H1 (cell line): ENCODE measurements at regions not wholly inside any gene's neighbourhood (a gene's known extent, or its start where the extent isn't known, plus 50 kb on each side); places are given as distances from the start of the nearest gene placed in this dataset.

Source experiments
- CTCF ChIA-PET: fragments of 300-600 bp; sonication (Branson Sonifier 250); formaldehyde crosslinking; loops from one replicate; lab custom pipeline; 2021; ENCODE audit not compliant: partially characterized antibody; lab: Charles Lee
- POLR2A ChIA-PET: fragments of 300-600 bp; sonication (Branson Sonifier 250); formaldehyde crosslinking; loops from one replicate; lab custom pipeline; 2021; ENCODE audit warnings: inconsistent platforms; ENCODE audit not compliant: partially characterized antibody; lab: Charles Lee
- DNase-seq, 2 experiments: peaks; one replicate each; pipeline versions ENCODE4 v3.0.0 to v3.0.0-alpha.2; 2010 to 2022; ENCODE audit warnings: low spot score in 2 of 2, low read depth in 1 of 2, mixed read lengths in 1 of 2
- FAIRE-seq: peaks from 2 replicates; lab custom pipeline; 2011; peaks lifted over from hg19 to GRCh38; lab: Jason Lieb, UNC
- H2AFZ ChIP-seq: 2 replicates; pipeline ENCODE4 v1.8.1; 2012; ENCODE audit warnings: low read length, inconsistent platforms
- H2AK5ac ChIP-seq: 2 replicates; pipeline ENCODE4 v1.6.1; 2013; ENCODE audit warnings: low read depth, low read length
- H2BK120ac ChIP-seq: replicated peaks from 2 replicates; pipeline ENCODE3; 2013; ENCODE audit warnings: low read depth, low read length, inconsistent platforms
- H2BK12ac ChIP-seq: 2 replicates; pipeline ENCODE4 v1.6.1; 2013; ENCODE audit warnings: low read depth, low read length
- H2BK15ac ChIP-seq: 2 replicates; pipeline ENCODE4 v1.6.1; 2013; ENCODE audit warnings: low read length
- H2BK20ac ChIP-seq: 2 replicates; pipeline ENCODE4 v1.6.1; 2013; ENCODE audit warnings: low read length
- H2BK5ac ChIP-seq: 2 replicates; pipeline ENCODE4 v1.6.1; 2013; ENCODE audit warnings: low read depth, low read length
- H3K14ac ChIP-seq: 2 replicates; pipeline ENCODE4 v1.6.1; 2013; ENCODE audit warnings: inconsistent platforms; ENCODE audit not compliant: insufficient read length
- H3K18ac ChIP-seq: 2 replicates; pipeline ENCODE4 v1.6.1; 2013; ENCODE audit warnings: low read length; ENCODE audit errors: extremely low read depth
- H3K23ac ChIP-seq: 2 replicates; pipeline ENCODE4 v1.6.1; 2013; ENCODE audit warnings: inconsistent platforms; ENCODE audit not compliant: insufficient read length
- H3K23me2 ChIP-seq: 2 replicates; pipeline ENCODE4 v1.6.1; 2013; ENCODE audit warnings: low read depth, low read length
- H3K27ac ChIP-seq: 2 replicates; pipeline ENCODE4 v1.6.1; 2011; ENCODE audit warnings: low read depth, low read length, inconsistent platforms
- H3K27me3 ChIP-seq, 4 experiments: replicated peaks in 1 of 4; 1 replicate in 1 of 4; 2 replicates in 3 of 4; pipeline versions ENCODE4 v1.6.1 to v1.8.1; 2011 to 2013; ENCODE audit warnings: low read length in 3 of 4, mild to moderate bottlenecking in 3 of 4, inconsistent platforms in 2 of 4, mixed read lengths in 2 of 4, moderate library complexity in 1 of 4; ENCODE audit not compliant: control insufficient read depth in 3 of 4, insufficient read depth in 3 of 4; ENCODE audit errors: extremely low read depth in 1 of 4
- H3K36me3 ChIP-seq, 4 experiments: 2 replicates each; pipeline versions ENCODE4 v1.6.1 to v1.8.1; 2011 to 2013; ENCODE audit warnings: mild to moderate bottlenecking in 4 of 4, low read length in 3 of 4, moderate library complexity in 2 of 4, control low read depth in 1 of 4, inconsistent platforms in 1 of 4; ENCODE audit not compliant: insufficient read depth in 4 of 4, control insufficient read depth in 2 of 4
- H3K4ac ChIP-seq: replicated peaks from 2 replicates; pipeline ENCODE3; 2013; ENCODE audit warnings: low read length, low read depth, mixed read lengths, inconsistent platforms; ENCODE audit not compliant: insufficient read length
- H3K4me1 ChIP-seq, 4 experiments: replicated peaks in 1 of 4; 1 replicate in 1 of 4; 2 replicates in 3 of 4; pipeline versions ENCODE4 v1.6.1 to v1.8.1; 2011 to 2013; ENCODE audit warnings: low read length in 3 of 4, inconsistent platforms in 2 of 4, mixed read lengths in 1 of 4; ENCODE audit not compliant: insufficient read depth in 4 of 4, control insufficient read depth in 3 of 4
- H3K4me2 ChIP-seq, 2 experiments: 2 replicates each; pipeline versions ENCODE4 v1.6.1 to v1.8.1; 2011 to 2013; ENCODE audit warnings: low read depth in 2 of 2, low read length in 2 of 2, control low read depth in 1 of 2, inconsistent platforms in 1 of 2, mild to moderate bottlenecking in 1 of 2; ENCODE audit not compliant: insufficient read depth in 1 of 2
- H3K4me3 ChIP-seq, 4 experiments: fragments of 200-600, 300-600 bp in 1 of 4; sonication (generic), shearing (Covaris generic), sonication (Bioruptor Twin) in 1 of 4; 2 replicates each; pipeline versions ENCODE4 v1.5.1 to v1.8.1; 2011 to 2016; ENCODE audit warnings: low read length in 4 of 4, low read depth in 3 of 4, control low read depth in 2 of 4, inconsistent platforms in 2 of 4, mild to moderate bottlenecking in 2 of 4, mixed read lengths in 1 of 4, moderate library complexity in 1 of 4; ENCODE audit not compliant: insufficient read depth in 2 of 4; ENCODE audit errors: extremely low read depth in 1 of 4
- H3K56ac ChIP-seq: replicated peaks from 2 replicates; pipeline ENCODE3; 2013; ENCODE audit warnings: low read depth, mild to moderate bottlenecking, mixed read lengths, low read length, inconsistent platforms; ENCODE audit not compliant: insufficient read length
- H3K79me1 ChIP-seq: 2 replicates; pipeline ENCODE4 v1.6.1; 2013; ENCODE audit warnings: low read depth, low read length, control low read depth
- H3K79me2 ChIP-seq, 2 experiments: 2 replicates each; pipeline versions ENCODE4 v1.6.1 to v1.8.1; 2012 to 2013; ENCODE audit warnings: low read length in 2 of 2, mild to moderate bottlenecking in 2 of 2, inconsistent platforms in 1 of 2; ENCODE audit not compliant: insufficient read depth in 2 of 2, control insufficient read depth in 1 of 2
- H3K9ac ChIP-seq, 4 experiments: replicated peaks in 1 of 4; 1 replicate in 1 of 4; 2 replicates in 3 of 4; pipeline versions ENCODE4 v1.6.1 to v1.8.1; 2011 to 2013; ENCODE audit warnings: low read depth in 3 of 4, low read length in 3 of 4, control low read depth in 2 of 4, mild to moderate bottlenecking in 2 of 4, moderate library complexity in 2 of 4, inconsistent platforms in 1 of 4; ENCODE audit errors: extremely low read depth in 1 of 4
- H3K9me3 ChIP-seq, 2 experiments: 2 replicates each; pipeline versions ENCODE4 v1.6.1 to v1.8.1; 2012 to 2013; ENCODE audit warnings: mild to moderate bottlenecking in 2 of 2, moderate library complexity in 2 of 2, control low read depth in 1 of 2, inconsistent platforms in 1 of 2, low read depth in 1 of 2, low read length in 1 of 2, mixed read lengths in 1 of 2; ENCODE audit not compliant: insufficient read depth in 2 of 2
- H4K20me1 ChIP-seq, 2 experiments: replicated peaks in 1 of 2; 2 replicates each; pipeline versions ENCODE3 to v1.8.1; 2011 to 2013; ENCODE audit warnings: inconsistent platforms in 2 of 2, low read length in 2 of 2, mild to moderate bottlenecking in 1 of 2; ENCODE audit not compliant: insufficient read depth in 2 of 2, control insufficient read depth in 1 of 2
- H4K5ac ChIP-seq: 2 replicates; pipeline ENCODE4 v1.6.1; 2013; ENCODE audit warnings: low read length, low read depth, mixed read lengths, inconsistent platforms; ENCODE audit not compliant: insufficient read length
- H4K8ac ChIP-seq: 2 replicates; pipeline ENCODE4 v1.8.0; 2013; ENCODE audit warnings: mild to moderate bottlenecking, moderate library complexity, low read length, inconsistent platforms; ENCODE audit not compliant: insufficient read depth; ENCODE audit errors: extremely low read depth
- H4K91ac ChIP-seq: replicated peaks from 2 replicates; pipeline ENCODE3; 2013; ENCODE audit warnings: low read length, mixed read lengths, inconsistent platforms; ENCODE audit not compliant: insufficient read length
- CBX5 ChIP-seq: fragments of 300-800, 300-1000 bp; sonication (generic); IDR thresholded peaks from 2 replicates; pipeline ENCODE4 v1.7.1; 2016; ENCODE audit warnings: antibody characterized with exemption, low read length, low read depth
- EP300 ChIP-seq, 2 experiments: IDR thresholded peaks; 1 replicate in 1 of 2; 2 replicates in 1 of 2; pipeline ENCODE4 v1.6.1; 2011 to 2012; ENCODE audit warnings: low read depth in 2 of 2, low read length in 2 of 2, mild to moderate bottlenecking in 2 of 2, borderline replicate concordance in 1 of 2, inconsistent platforms in 1 of 2, moderate library complexity in 1 of 2
- HDAC2 ChIP-seq, 2 experiments: fragments of 300-600 bp in 1 of 2; sonication (generic) in 1 of 2; IDR thresholded peaks; 2 replicates each; pipeline ENCODE4 v1.6.1; 2011 to 2012; ENCODE audit warnings: low read depth in 2 of 2, low read length in 2 of 2, mild to moderate bottlenecking in 2 of 2, moderate library complexity in 2 of 2, borderline replicate concordance in 1 of 2, inconsistent platforms in 1 of 2
- HDAC6 ChIP-seq: IDR thresholded peaks from one replicate; pipeline ENCODE4 v1.7.1; 2012; ENCODE audit warnings: low read depth, mild to moderate bottlenecking, inconsistent platforms, low read length, moderate library complexity
- KDM1A ChIP-seq: fragments of 200-600, 300-600 bp; sonication (generic); IDR thresholded peaks from 2 replicates; pipeline ENCODE4 v1.7.1; 2016; ENCODE audit warnings: mild to moderate bottlenecking, low read length, borderline replicate concordance
- MAFK ChIP-seq: IDR thresholded peaks from 2 replicates; pipeline ENCODE4 v1.6.1; 2012; ENCODE audit warnings: low read depth, mild to moderate bottlenecking, improper control_type of control experiment, low read length
- RAD21 ChIP-seq, 2 experiments: IDR thresholded peaks in 1 of 2; conservative IDR thresholded peaks in 1 of 2; 2 replicates each; pipeline ENCODE4 v1.6.1; 2011; ENCODE audit warnings: low read depth in 2 of 2, low read length in 2 of 2, improper control_type of control experiment in 1 of 2, inconsistent platforms in 1 of 2, mild to moderate bottlenecking in 1 of 2, moderate library complexity in 1 of 2
- RFX5 ChIP-seq: IDR thresholded peaks from 2 replicates; pipeline ENCODE4 v1.6.1; 2011; ENCODE audit warnings: low read depth, low read length, improper control_type of control experiment, borderline replicate concordance
- TAF7 ChIP-seq: optimal IDR thresholded peaks from 2 replicates; pipeline ENCODE3; 2011; ENCODE audit warnings: low read depth, mild to moderate bottlenecking, inconsistent platforms, low read length, moderate library complexity, borderline replicate concordance
- WGBS, 2 experiments: shearing (Covaris generic) in 1 of 2; methylation state at CpG; one replicate each; pipeline versions ENCODE4 v1.1.6 to v1.1.7; 2013 to 2015; ENCODE audit warnings: low lambda C conversion rate in 2 of 2, mixed read lengths in 2 of 2, inconsistent platforms in 1 of 2, low coverage in 1 of 2, missing lambda C conversion rate in 1 of 2; ENCODE audit not compliant: insufficient replicate concordance in 2 of 2, insufficient coverage in 1 of 2, insufficient read length in 1 of 2; ENCODE audit errors: extremely low coverage in 1 of 2, missing lambda C conversion rate in 1 of 2; 5-methylcytosine and 5-hydroxymethylcytosine counted together
- TF ChIP-seq, protein P1 (sequence below): IDR thresholded peaks from 2 replicates; pipeline ENCODE4 v1.6.1; 2012; ENCODE audit warnings: low read length, inconsistent platforms
- TF ChIP-seq, protein P2 (sequence below): IDR thresholded peaks from 2 replicates; pipeline ENCODE4 v1.6.1; 2012; ENCODE audit warnings: inconsistent platforms

DNA sequence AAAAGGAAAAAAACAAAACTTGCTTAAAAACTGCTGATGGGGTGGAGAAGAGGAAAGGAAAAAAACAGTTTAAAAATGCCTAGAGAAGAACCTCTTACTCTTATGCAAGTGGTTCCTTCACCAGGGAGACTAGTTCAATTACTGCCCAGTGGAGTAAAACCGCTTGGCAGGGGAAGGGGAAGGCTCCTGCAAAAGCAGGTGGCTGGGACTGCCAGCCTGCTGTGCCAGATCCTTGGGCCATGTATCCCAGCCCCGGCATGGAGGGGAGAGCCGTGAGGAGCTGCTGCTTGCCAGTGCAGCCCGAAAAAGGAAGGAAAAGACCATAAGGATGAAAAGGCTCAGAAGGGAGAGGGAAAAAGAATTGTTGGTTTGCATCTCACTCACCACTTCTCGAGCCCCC, 123.0 kb downstream of the FSCB start:
- Histone ChIP-seq H2BK15ac (no peak overlapping the region), H3K27me3 (no peaks in the 10 kb centered on the region), H3K27ac (no peak overlapping the region), H3K23ac (no peak overlapping the region), H3K36me3 (no peaks in the 10 kb centered on the region), H2BK12ac (no peak overlapping the region), H4K91ac (no peak overlapping the region), H4K8ac (no peak overlapping the region), H2AFZ (no peak overlapping the region), H2BK5ac (no peak overlapping the region), H3K9me3 (no peaks in the 10 kb centered on the region; a peak in 1 of 4 replicates), H3K4me2 (no peak overlapping the region), H3K18ac (no peak overlapping the region), H2BK20ac (no peak overlapping the region), H3K14ac (no peak overlapping the region), H3K79me1 (no peaks in the 10 kb centered on the region), H3K4ac (no peak overlapping the region), H4K5ac (no peak overlapping the region), H2BK120ac (no peak overlapping the region), H2AK5ac (no peak overlapping the region), H3K9ac (no peak overlapping the region), H4K20me1 (no peaks in the 10 kb centered on the region), H3K56ac (no peak overlapping the region), H3K79me2 (no peaks in the 10 kb centered on the region), H3K23me2 (no peaks in the 10 kb centered on the region), H3K4me1 (no peaks in the 10 kb centered on the region), H3K4me3 (no peak overlapping the region)
- ChIA-PET CTCF (interaction anchor here (1.1 kb wide), 1 partner anchor 274 kb away, joined by 5 read pairs; no protein-coding TSS in a partner anchor), POLR2A (no interaction called here)
- WGBS, 2 experiments = 89% methylated on average over 5 of the region's 5 CpGs; no CpG with 5 or more reads in 1 of the 2 experiments
- FAIRE-seq (no peak), DNase-seq (no peak)
- TF ChIP-seq, protein P1, sequence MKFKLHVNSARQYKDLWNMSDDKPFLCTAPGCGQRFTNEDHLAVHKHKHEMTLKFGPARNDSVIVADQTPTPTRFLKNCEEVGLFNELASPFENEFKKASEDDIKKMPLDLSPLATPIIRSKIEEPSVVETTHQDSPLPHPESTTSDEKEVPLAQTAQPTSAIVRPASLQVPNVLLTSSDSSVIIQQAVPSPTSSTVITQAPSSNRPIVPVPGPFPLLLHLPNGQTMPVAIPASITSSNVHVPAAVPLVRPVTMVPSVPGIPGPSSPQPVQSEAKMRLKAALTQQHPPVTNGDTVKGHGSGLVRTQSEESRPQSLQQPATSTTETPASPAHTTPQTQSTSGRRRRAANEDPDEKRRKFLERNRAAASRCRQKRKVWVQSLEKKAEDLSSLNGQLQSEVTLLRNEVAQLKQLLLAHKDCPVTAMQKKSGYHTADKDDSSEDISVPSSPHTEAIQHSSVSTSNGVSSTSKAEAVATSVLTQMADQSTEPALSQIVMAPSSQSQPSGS = no peak
- TF ChIP-seq, protein P2, sequence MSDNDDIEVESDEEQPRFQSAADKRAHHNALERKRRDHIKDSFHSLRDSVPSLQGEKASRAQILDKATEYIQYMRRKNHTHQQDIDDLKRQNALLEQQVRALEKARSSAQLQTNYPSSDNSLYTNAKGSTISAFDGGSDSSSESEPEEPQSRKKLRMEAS = no peak
- no peak for TF ChIP-seq HDAC6
- no peak for TF ChIP-seq RAD21 (IDR thresholded peaks at IDR 0.05 in 1 of 2, conservative IDR thresholded peaks at IDR 0.05 in 1 of 2; ENCODE audit: low read depth in 2 of 2, low read length in 2 of 2)
- TF ChIP-seq MAFK = no peak
- no peak for TF ChIP-seq HDAC2 (IDR thresholded peaks at IDR 0.05; ENCODE audit: borderline replicate concordance in 1 of 2, low read depth in 2 of 2, low read length in 2 of 2)
- TF ChIP-seq RFX5 = no peak
- no peak for TF ChIP-seq CBX5
- no peak for TF ChIP-seq KDM1A
- TF ChIP-seq TAF7 = no peak
- no peak for TF ChIP-seq EP300 (IDR thresholded peaks at IDR 0.05; ENCODE audit: borderline replicate concordance in 1 of 2, low read depth in 2 of 2, low read length in 2 of 2)
